ENCODE measurements at regions not wholly inside any gene's neighbourhood (a gene's known extent, or its start where the extent isn't known, plus 50 kb on each side); places are given as distances from the start of the nearest gene placed in this dataset.

DNA sequence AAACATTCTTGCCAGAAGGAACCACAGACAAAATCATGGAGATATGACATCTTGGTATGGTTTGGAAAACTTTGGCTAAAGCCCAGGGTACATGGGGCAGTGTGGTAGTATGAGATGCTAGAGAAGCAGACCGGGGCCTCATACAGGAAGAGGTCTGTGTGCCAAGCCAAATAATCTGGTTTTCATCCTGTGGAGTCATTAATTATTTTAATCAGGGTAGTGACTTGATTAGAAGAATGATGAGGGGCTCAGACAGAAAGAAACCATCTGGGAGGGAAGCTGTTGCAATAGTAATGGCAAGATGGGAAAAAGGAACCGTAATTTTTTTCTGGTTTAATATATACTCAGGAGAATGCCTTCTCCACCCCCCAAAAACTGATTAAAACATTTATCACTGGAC, 318.0 kb downstream of the BRINP2 start:
- DNase-seq, result no peak

DNA sequence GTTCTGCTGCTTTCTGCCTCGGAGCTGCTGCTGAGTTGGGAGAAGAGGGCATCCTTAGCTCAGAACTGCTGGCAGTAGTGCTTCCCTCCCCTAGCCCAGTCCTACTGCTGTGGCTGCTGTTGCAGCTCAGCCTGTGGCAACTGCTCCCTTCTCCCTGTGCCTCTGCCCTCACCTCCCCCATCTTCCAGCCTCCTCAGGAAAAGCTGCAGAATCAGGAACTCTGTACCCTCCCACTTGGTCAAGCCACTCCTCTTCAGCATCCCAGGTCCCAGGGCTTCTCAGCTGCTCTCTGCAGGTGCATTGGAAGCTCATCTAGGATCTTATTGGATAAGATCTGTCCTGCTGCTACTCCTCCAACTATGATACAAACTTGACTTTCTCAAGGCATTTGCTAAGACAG, 316.7 kb downstream of the BRINP2 start:
- DNase-seq, result no peak

DNA sequence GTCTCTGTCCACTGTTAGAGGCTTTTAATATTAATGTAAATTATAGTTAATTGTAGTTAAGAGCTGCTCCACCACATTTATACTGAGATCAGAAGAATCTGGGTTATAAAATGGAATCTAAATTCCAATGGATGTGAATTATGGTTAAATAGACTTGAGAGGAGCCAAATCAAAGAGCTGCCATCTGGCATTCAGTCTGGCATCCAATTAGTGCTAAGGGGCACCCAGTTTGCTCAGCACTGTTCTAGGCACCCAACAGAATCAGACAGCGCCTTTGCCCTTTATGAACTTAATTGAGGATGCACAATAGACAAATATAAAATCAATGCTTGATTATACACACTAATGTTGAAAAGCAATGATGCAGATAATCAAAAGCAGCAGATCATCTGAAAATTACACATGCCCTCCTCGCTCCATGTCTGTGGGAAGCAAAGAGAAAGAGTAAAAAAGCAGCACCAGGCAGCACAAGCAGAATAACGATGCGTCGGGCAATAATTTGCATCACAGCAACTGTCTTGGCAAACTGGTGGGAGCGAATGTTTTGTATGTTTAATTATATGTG, 310.1 kb downstream of the BRINP2 start:
- no peak for DNase-seq

DNA sequence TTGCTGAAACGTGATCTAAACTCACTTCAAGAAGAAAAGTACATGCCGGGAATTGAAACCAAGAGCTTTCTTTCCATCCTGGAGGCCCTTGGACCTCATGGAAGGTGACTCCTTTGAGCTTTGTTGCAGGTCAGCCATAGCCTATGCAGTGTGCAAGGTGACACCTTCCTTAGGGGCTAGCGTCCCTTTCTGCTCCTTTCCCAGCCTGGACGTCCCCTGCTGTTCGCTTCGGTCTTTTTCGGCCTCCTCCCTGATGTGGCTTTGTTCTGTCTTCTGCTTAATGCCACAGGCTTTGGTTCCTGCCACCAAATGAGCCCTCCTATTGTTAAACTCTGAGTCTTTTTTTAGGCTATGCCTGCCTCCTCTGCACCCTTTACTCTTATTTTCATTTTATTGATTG, 308.8 kb downstream of the BRINP2 start:
- no peak for DNase-seq

DNA sequence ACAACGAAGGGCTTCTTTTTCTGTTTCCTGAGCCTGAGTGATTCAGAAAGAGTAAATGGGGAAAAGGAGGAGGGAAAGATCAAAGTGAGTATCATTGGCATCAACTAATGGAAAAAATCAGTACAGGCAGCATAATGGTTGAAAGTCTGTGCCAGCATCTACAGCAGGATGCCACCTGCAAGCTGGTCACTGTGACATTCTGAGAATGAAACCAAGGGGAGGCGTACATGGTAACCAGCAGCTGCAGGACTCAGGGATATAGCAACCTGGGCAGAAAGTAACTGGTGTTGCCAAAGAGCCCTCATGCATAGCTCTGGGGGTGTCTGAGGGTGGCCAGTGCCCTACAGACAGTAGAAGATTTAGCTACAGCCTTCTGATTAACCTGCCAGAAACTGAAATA, 305.9 kb downstream of the BRINP2 start:
- DNase-seq, result no peak

DNA sequence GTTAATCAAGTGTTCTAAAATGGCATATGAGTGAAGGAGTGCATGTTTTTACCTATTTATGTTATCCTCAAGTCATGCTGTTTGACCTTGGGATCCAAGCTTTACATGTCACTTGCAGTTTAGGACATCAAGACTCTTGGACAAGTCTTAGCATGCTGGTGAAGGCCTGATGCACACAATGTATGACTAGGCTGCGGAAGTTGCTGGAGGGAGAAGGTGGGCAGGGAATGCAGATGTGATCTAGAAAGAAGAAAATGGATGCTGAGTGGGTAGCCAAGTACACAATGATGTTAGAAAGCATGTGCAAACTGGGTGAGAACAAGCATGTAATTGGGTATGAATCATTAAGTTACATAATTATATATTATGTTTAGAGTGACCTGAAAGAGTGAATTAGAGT, 301.8 kb downstream of the BRINP2 start:
- no peak for DNase-seq

DNA sequence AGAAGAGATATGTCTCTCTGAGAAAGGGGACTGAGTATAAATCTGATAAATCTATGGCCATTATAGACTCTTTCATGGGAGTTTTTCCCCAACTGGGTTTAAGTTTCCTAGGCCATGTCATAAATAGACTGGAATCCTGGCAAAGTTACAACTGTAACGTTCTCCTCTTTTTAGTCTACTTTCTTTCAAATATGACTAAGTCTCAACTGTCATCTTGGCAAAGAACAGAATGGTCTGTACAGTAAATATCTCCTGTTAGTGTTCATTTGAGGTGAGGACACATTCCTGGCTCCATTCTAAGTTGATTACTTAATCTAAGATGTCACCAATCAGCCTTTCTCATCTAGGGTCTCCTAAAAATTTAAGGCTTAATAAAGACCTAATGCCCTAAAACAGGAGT, 300.5 kb downstream of the BRINP2 start:
- DNase-seq, result no peak

DNA sequence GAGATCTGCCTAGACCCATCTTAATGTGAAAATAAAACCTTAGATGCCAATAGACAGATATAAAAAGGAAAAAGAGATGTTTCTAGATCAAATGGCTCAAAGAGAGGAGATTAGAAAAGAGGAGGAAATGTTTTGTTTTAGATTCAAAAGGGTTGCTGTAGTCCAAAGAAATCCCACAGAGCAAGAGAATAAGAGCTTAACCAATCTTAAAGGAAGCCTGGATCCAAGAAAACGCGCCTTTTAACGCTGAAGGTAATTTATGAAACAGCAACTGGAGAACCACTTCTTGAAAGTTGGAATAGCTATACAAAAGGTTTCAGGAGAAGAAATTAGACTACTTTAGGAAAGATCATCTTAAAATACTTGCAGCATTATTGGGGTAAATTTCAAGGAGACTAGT, 298.8 kb downstream of the BRINP2 start:
- no peak for DNase-seq

DNA sequence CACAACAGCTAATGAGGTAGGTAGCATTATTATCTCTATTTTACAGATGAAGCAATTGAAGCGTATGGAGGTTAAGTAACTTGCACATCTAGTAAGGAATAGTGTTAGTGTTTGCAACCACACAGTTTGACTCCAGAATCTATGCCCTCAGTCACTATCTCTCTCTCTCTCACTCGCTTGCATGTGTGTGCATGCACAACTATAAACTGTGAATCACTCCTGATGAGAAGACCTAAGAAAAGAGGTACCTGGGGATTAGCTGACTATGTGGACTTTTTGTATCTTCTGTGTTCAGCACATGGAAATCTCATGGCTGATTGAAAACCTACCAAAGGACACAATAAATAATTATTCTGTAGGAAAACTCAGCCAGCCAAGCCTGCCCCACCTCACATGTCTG, 295.5 kb downstream of the BRINP2 start:
- DNase-seq, result no peak

DNA sequence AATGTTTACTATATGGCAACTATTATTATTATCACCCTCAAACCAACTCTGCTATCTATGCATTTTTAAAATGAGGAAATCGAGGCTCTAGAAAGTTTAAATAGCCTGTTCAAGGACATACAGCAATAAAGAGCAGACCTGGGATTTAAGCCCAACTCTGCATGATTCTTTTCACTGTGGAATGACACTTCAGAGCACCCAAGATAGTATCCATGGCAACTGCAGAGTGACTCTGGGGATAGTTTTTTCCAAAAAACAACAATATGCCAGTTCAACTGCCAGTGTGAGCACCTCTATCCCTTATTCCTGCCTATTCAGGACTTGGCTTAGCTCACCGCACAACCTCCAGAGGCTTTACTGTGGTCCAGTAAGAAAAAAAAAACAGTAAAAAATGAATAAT, 293.9 kb downstream of the BRINP2 start:
- DNase-seq, result no peak

DNA sequence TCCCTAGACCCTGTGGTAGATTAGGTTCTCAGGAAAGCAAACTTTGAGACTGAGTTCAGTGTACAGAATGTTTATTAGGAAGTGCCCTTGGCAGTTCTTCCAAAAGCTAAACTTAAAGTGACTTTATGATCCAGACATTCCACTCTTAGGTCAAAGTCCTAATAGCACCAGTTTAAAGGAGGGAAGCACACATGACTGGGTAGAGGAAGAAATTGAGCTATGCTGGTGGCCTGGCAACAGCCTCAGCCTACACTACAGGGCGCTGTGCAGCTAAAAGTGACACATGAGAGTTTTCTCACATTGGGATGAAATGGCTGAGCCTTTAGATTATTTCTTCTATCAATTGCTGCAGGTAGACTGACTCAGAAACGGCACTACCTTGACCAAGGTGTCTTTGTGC, 280.4 kb downstream of the BRINP2 start:
- no peak for DNase-seq

DNA sequence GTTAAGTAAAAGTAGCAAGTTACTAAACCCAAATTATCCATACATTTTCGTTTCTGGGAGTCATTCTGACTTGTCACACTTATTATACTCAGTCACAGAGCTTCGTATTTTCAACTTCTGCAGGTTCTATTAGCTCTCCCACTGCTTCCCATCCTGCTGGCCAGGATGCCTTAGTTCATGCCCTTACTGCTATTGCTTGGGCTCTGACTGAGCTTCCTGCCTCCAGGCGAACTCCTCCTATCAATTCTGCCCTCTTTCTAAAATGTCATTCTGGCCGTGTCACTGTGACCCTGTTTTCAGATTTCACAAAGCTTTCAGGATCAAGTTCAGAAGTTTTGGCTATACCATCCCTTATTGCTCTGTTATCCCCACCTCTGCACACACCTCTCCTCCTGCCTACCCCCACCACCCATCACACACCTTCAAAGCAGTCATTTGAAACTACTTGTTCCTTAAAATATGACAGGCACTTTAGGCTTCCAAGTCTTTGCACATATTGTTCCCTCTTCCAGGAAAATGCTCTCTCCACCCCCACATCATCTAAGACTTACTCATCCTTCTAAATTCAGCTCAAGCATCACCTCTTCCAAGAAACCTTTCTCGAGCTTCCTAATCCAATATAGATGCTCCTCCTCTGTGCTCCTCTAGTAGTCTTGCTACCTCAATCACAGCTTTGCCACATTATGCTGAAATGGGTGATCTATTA, 278.0 kb downstream of the BRINP2 start:
- peak in 3 of 56 donors; percentile 5 to 25 (median 11) for DNase-seq

DNA sequence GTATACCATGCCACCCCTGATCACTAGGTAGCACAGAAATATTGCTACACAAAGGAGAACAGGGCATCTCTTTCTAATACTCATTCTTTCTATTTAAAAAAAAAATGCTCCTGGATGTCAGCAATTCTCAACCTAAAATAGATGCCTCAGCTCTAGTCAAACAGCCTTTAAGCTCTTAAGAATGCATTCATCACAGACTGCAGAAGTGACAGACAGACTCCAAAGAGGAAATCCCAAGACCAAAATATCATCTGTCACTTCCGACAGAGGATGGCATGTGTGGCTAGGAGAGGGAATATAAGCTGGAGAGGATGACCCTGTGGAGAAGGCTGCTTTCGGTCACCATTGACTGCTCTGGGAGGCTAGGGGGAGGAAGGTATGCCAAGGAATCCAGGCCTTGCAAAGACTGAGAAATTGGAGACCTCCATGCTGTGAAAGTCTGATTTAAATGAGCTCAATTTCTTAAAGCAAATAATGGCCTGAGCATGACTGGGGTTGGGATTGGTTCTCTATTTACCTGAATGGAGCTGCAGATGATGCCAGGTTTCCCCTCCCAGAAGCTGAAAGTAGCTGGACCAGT, 277.4 kb downstream of the BRINP2 start:
- no peak for DNase-seq

DNA sequence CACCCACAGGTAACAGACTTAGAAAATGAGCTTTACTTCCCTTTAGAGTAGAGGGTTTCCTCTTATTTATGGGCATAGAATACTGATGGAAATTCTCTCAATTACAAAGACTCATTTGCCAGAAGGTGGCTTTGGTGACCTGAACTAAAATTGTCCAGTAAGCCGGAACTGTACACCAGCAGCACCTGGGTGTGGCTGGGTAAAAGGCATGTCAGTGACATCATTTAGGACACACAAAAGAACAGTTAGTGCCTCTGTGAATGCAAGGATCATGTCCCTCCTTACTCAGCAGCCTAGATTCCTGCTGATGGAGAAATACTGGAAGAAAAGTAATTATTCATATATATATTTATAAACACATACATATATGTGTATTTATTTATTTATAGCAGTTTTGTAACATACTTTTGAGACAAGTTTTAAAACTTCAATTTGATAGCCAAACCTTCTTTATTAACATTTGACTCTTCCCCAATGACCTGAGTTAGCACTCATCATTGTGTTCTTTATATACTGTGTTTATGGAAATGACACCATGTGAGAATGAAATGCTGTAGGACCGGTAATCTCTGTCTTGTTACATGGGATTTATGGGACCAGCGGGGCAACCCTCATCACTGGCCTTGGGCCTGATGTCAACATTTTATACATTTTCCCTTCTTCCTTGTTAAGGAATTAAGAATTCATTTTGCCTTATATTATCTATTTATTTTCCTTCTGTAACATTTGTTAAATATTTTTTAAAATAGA, 274.4 kb downstream of the BRINP2 start:
- DNase-seq, result no peak

DNA sequence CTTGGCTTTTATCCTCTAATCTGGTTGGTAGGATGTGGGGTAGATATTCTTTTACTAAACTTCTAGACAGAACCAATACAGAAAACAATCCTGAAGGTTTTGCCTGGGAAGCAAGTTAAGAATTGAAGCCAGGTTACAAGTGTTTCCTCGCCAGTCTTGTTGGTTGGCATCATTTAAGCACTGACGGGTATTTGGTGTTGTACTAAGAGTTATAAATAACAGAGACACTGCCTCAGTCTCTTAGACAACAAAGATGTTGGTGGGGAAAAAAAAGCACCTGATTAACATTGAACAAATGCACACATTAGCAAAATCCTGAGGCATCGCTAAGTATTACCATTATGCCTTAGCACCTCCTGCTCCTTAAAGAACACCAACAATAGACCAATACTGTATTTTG, 272.2 kb downstream of the BRINP2 start:
- no peak for DNase-seq

DNA sequence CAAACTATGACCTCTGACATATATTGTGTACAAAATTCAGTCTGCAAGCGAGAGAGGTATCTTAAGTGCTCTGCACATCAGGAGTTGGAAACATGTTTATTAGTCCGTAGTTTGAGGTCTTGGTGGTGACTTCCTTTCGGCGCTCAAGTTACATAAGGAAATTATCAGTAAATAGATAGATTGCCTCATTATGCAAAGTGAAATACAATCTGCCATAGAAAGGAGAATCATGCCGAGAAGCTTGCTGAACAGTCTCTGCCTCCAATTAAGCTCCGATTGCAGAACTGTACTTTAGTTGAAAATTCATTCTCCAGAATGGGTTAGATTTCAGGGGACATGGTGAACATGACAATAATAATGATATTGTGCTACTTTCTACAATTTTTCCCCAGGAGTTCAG, 271.8 kb downstream of the BRINP2 start:
- no peak for DNase-seq

DNA sequence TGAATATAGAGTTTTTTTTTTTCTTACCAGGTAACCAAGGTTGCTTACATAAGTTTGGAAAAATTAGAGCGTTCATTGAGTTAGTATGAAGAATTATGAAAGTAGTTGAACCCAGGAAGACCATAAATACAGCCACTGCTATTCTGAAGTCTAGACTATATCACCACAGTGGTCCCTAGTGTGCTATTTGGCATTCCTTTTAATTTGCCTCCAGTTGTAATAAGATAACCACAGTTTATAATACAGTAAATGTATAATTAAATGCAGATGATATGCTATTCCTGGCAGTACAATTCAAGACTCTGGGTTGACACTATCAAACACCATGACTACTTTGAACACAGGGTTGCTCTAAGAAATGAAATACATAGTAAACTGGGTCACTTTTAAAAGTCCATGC, 270.5 kb downstream of the BRINP2 start:
- DNase-seq, result no peak

DNA sequence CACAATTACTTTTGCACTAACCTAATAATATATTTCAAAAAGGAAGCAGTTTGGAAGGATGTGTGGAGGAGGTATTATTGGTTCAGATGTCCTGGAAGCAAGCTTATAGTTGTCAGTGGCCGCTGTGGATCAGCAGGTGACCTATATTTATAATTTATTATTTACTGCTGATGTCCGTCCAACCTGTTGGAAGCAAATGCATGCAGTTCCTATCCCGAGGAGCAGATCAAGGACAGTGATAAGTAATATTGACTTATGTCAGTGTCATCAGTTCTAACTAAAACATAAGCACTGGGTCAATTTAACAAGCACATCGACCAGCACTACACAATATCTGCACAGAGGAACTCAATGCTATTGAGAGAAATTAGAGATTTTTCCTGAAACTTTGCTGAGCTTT, 270.1 kb downstream of the BRINP2 start:
- no peak for DNase-seq

DNA sequence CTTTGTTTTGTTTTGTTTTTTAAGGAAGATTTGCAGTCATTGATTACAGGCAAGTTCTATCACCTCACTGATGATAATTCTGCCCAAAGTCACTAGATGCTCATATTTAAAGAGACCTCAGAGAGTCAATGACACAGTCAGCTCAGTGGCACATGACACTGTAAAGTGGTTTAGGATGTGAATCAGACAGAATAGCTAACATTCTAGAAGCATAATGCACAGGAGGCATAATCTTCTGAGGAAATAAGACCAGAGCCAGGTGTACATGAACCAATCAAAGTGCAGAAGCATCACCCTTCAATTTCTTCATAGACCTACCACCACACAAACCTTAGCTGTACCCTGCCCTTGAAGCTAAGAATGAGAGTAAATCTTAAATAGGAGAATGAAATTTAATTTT, 268.5 kb downstream of the BRINP2 start:
- no peak for DNase-seq

DNA sequence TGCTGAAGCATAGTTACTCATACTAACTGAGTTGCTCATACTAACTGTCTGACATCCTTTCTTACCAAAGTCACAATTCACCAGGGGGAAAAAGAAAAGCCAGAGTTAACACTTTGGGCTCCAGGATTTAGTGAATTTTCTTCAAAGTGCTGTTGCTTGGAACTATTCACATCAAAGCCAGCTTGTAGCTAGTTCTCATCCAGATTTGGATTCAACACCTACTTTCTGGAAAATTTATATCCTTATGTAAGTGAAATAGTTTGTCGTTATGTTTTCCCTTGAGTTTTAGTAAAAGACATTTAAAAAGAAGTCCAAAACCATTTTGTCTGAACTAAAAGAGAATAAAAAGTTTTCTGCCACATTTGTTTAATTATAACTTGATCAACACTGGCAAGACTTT, 264.6 kb downstream of the BRINP2 start:
- no peak for DNase-seq

DNA sequence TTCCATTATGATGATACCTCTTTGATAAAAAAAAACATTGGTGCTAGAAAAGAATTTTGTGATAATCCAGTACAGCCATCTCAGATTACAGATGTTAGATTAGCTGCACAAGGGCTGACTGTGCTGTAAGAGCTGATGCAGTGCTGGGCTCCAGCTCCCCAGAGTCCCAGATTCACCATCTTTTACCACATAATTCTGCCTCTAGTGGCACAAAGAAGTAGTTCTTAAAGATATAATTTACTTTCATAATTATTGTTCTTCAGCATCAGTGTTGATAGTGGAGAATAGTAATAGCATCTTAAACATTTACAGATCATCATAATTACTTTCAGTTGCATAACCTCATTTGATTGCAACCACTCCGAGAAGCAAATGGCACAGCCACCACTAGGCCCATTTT, 262.1 kb downstream of the BRINP2 start:
- DNase-seq, result no peak

DNA sequence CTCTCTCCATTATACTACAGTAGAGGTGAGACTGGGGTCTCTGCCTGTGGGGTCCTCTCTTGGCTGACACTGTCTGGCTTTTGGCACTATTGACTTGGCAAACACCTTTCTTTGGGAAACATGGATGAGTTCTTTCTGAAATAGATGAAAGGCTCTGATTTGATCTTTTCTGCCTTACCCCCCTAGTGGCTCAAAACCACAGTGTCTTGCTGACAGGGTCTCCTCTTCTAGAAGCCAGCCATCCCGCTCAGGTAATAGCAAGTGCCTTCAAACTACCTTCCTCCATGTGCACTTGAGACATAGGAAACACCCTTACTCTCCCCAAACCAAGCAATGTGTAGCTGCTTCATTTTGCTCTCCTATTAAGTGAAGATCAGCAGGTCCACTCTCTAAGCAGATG, 260.4 kb downstream of the BRINP2 start:
- no peak for DNase-seq

DNA sequence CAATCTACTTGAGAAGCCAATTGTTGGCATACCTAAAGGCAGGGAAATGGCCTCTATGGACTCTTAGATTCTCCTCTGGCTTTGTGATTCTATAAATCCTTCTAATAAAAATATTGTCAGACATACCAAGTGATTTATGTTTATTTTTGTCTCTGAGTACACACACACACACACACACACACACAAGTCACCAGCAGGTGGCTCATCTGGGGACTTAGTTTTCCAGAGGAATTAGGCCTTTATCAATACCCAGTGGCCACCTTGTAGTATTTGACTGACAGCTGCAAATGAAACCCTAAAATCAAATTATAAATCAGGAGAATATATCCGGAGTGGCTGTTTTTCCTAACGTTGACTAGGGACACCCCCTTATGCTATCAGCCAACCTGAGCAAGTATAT, 258.5 kb downstream of the BRINP2 start:
- no peak for DNase-seq

Measured in amygdala (tissue), 56 donors.